HG02610 (cell line): ENCODE measurements at regions not wholly inside any gene's neighbourhood (a gene's known extent, or its start where the extent isn't known, plus 50 kb on each side); places are given as distances from the start of the nearest gene placed in this dataset.
A peak's percentile ranks its signal among the peaks of the same experiment; 100 is the strongest.

ENCODE experiments used
- ATAC-seq: cut with Tn5 transposase; IDR thresholded peaks from one replicate; pipeline ENCODE4 v1.9.1; 2021; ENCODE audit warnings: mild to moderate bottlenecking, moderate library complexity; ENCODE audit not compliant: unreplicated experiment

DNA sequence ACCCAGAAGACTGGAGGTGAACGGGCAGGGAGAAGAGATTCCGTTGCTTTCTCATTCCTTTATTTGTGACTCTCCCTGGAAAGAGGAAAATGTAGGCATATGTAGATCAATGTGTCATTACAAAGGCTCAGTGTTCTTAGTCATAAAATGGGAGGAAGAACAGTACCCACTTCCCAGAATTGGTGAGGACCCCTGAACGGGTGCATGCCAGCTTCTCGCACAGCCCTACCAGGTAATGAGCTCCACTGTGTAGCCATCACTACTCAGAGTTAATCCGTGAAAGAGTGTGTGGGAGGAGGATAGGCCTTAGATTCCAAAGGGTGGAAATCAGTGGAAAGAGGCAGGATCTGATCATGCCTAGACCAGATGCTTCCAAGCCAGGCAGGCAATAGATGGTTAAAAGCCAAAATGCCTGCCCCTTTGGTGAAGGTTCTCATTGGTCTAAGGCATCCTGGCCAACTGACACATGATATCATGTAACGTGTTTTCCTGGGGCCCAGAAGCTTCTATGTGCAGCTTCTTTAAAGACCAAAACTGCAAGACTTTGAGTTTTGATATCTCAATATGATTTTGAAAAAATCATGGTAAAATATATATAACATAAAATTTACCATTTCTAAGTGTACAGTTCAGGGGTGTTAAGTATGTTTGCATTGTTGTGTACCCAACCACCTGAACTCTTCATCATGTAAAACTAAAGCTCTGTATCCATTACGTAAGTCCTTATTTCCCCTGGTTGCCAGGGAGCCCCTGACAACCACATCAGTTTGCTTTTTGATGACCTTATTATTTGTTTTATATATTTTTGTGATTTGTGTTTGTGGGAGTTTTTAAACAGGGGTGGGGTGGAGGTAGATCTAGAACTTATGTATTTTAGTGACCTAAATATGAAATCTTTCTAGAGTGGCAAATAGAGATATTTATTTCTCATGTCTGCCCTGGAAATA is 402.2 kb upstream of the CFAP20DC start:
- peak; percentile 2 for ATAC-seq

- peak; percentile 97 for ATAC-seq
Measured at GRCh38 chr3:59450946-59451763, 401.3 kb upstream of the CFAP20DC start.

GRCh38 chr3:59450437-59450836 is 400.6 kb upstream of the CFAP20DC start:
- ATAC-seq: no peak

DNA sequence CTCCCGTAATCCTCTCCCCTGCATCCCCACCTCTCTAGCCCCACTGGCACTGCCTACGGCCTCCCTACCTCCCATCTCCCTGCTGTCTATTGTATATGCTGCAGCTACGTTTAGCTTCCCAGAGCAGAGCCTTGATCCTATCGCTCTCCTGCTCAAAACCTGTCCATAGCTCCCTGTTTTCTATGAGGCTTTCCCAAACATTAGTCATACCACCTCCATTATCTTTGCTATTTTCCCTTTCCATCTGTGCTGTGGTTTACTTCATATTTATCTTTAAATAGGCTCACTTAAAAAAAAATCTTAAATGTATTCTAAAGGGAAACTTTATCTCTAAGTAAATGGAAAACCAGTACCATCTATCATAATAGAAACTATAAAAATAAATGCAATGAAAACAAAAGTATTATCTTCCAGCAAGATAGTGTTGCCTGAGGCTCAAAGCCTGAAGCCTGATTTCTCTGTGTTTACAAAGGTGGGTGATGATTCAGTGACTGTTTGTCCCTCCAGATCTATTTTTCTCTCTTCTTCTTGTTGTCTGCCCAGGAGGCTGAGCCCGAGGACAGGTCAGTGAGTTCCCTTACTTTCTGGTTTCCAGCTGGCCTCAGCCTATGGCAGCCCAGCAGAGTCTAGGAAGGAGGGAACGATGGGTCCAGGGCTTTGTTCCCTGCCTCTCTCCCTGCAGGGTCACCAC is 397.1 kb upstream of the CFAP20DC start:
- ATAC-seq: no peak

- ATAC-seq: no peak
Measured at GRCh38 chr3:59444676-59445075, 394.9 kb upstream of the CFAP20DC start.

GRCh38 chr3:59444294-59444671 is 394.5 kb upstream of the CFAP20DC start:
- ATAC-seq: peak; percentile 83

GRCh38 chr3:59443618-59444293 is 393.9 kb upstream of the CFAP20DC start:
- ATAC-seq: peak; percentile 17

- ATAC-seq: no peak
Measured at GRCh38 chr3:59442046-59442445, 392.2 kb upstream of the CFAP20DC start.

GRCh38 chr3:59440285-59441028 is 390.6 kb upstream of the CFAP20DC start:
- ATAC-seq: no peak

GRCh38 chr3:59438492-59438891 is 388.7 kb upstream of the CFAP20DC start:
- no peak for ATAC-seq

GRCh38 chr3:59436164-59436958 is 386.5 kb upstream of the CFAP20DC start:
- no peak for ATAC-seq

GRCh38 chr3:59433546-59433945 is 383.7 kb upstream of the CFAP20DC start:
- no peak for ATAC-seq

DNA sequence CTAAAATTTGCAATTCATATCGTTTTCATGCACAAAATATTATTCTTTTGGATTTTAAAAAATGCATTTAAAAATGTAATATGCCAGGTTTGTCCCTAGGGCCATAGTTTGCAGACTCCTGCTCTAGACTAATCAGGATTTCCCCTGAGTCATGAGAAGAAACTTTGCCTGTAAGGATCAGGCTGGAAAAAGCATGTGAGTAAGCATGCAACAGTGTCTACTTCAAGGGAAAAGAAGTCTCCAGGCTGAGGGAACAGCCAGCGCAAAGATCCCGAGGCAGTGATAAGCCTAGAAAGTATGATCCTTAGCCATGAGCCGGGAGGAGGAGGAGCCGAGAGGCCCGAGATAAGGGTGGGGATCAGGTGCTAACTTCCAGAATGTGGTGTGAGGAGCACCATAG is 382.8 kb upstream of the CFAP20DC start:
- ATAC-seq: no peak

DNA sequence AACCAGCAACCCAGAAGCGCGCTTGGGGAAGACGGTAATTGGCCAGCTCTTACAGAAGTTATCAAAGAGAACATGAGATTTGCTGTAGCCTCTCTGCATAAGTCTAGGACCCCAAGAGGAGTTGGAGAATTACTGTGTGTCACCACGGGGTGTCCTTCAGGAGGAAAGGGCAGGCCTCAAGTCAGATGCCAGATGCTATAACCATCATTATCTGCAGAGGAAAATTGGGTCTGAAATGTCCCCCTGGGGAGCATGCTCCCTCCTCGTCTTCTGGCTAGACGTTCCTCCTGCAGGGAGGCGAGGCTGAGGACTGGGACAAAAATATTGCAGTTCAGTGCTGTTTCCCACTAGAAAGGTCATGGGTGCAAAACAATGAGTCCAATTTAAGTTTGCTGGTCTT is 380.5 kb upstream of the CFAP20DC start:
- ATAC-seq: no peak

- ATAC-seq: no peak
Measured at GRCh38 chr3:59429198-59429597, 379.4 kb upstream of the CFAP20DC start.

DNA sequence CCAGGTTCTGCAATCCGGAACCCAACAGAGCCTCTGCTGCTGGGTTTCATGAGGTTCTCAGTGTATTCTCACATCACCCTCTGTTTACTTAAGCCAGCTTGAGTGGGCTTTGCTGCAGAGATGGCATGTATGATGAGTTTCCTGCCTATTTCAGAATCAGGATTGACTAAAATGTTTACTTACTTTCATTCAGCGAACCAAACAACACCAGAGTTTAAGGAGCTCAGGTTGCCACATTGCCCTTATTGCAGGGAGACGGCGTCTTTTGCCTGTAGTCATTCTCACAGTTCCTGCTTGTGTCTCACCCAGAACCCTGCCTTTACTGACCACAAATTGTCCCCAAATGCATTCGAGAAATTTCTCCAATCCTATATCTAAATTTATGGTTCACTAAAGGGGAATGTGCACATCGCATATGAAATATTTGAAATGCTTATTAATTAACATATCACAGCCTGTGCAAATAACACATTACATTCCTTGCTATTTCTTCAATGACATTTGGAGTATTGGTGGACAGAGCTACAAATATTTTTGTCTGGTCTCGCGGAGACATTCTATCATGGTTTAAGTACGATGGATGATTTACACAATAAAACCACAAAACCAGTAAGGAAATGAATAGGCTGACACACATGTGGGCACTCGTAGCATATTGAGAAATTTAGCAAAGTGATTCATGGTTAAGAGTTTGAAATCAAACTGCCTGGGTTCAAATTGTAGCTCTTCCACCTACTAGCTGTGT is 377.2 kb upstream of the CFAP20DC start:
- ATAC-seq: no peak

DNA sequence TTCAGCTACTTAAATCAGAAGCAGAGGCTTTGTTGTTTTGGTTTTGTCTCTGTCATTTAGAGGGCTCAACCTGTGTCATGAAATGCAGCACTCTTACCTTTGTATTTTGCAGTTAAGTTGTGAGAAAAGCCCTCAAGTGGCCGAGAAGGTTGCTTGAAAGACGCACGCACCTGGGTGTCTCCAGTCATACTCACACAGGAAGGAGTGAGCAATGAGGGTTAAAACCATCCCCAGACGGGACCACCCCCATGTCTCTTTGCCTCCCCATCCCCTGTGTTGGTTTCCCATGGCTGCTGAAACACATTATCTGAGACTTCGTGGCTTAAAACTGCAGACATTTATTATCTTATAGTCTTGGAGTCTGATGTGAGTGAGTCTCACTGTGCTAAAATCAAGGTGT is 376.1 kb upstream of the CFAP20DC start:
- ATAC-seq: no peak

DNA sequence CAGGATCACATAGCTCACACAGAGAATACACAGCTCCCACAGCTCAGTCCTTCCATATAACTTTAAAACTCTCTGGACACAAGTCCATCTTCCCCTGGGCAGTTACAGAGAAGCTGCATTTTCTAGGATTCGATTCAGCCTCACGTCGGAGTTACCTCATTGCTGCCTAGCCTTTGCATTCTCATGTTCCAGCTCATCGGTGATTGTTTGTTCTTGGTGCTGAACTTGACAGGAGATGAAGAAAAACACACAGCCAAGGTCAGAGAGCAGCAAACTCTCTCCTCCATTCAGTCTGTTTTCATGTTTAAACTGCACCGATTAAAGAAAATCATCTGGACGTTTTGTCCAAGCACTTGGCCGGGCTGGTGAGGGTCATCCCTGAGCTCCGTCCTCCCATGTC is 375.5 kb upstream of the CFAP20DC start:
- no peak for ATAC-seq
